GM12878 (cell line): ENCODE measurements at regions not wholly inside any gene's neighbourhood (a gene's known extent, or its start where the extent isn't known, plus 50 kb on each side); places are given as distances from the start of the nearest gene placed in this dataset.
"Not testable (repeated sequence)": the region's sequence is repeated elsewhere in the genome, so short reads cannot be mapped to it uniquely, and the experiment has no call there.

ENCODE experiments used
- ATAC-seq: fragments of 200-7000 bp; cut with Tn5 transposase; 3 replicates; pipeline ENCODE4 v1.9.1; 2020; ENCODE audit warnings: mild to moderate bottlenecking, moderate library complexity
- BruUV-seq: library from RNA; stranded (reverse); fragments of 400-500 nt; replicated peaks from 2 replicates; lab custom pipeline; 2021; lab: Mats Ljungman, UMichigan
- CTCF ChIA-PET: fragments of 300-600 bp; sonication (Branson Sonifier 250); formaldehyde crosslinking; extraction: SDS; loops from one replicate; lab custom pipeline; 2021; ENCODE audit warnings: inconsistent platforms; lab: Yijun Ruan, JAX
- POLR2A ChIA-PET: fragments of 350-600 bp; formaldehyde crosslinking; extraction: SDS; loops from one replicate; lab custom pipeline; 2021; ENCODE audit warnings: inconsistent platforms; lab: Charles Lee
- RAD21 ChIA-PET: fragments of 300-600 bp; sonication (Branson Sonifier 250); formaldehyde crosslinking; loops from one replicate; lab custom pipeline; 2023; ENCODE audit warnings: antibody characterized with exemption; ENCODE audit not compliant: unreplicated experiment; lab: Charles Lee
- SMC1A ChIA-PET: fragments of 300-600 bp; sonication (Branson Sonifier 250); formaldehyde crosslinking; loops from one replicate; lab custom pipeline; 2023; ENCODE audit not compliant: unreplicated experiment, uncharacterized antibody; lab: Charles Lee
- DNase-seq: peaks from one replicate; pipeline ENCODE4 v3.0.0-alpha.2; 2011; ENCODE audit warnings: low read depth, low spot score
- FAIRE-seq: peaks from 3 replicates; lab custom pipeline; 2011; peaks lifted over from hg19 to GRCh38; lab: Jason Lieb, UNC
- H2AFZ ChIP-seq: 2 replicates; pipeline ENCODE4 v1.6.0; 2011; ENCODE audit warnings: low read depth, low read length, control low read depth; ENCODE audit not compliant: control insufficient read depth
- H3K27ac ChIP-seq: 2 replicates; pipeline ENCODE4 v1.5.1; 2011; ENCODE audit warnings: control low read depth; ENCODE audit not compliant: control insufficient read depth, insufficient read depth
- H3K27me3 ChIP-seq, 2 experiments: replicated peaks in 1 of 2; 2 replicates each; pipeline versions ENCODE4 v1.6.0 to v1.6.1; 2011; ENCODE audit warnings: low read length in 1 of 2; ENCODE audit not compliant: control insufficient read depth in 2 of 2, insufficient read depth in 2 of 2
- H3K36me3 ChIP-seq, 2 experiments: 2 replicates each; pipeline ENCODE4 v1.5.1; 2011; ENCODE audit warnings: low read length in 1 of 2; ENCODE audit not compliant: control insufficient read depth in 2 of 2, insufficient read depth in 2 of 2
- H3K4me1 ChIP-seq: 2 replicates; pipeline ENCODE4 v1.6.1; 2011; ENCODE audit warnings: mild to moderate bottlenecking, low read length, moderate library complexity, mixed read lengths; ENCODE audit not compliant: control insufficient read depth, insufficient read depth
- H3K4me2 ChIP-seq: 2 replicates; pipeline ENCODE4 v1.6.0; 2011; ENCODE audit warnings: control low read depth; ENCODE audit not compliant: control insufficient read depth, insufficient read depth
- H3K4me3 ChIP-seq: fragments of 200-600 bp; sonication (generic); 2 replicates; pipeline ENCODE4 v1.5.1; 2016
- H3K79me2 ChIP-seq: 2 replicates; pipeline ENCODE4 v1.6.0; 2011; ENCODE audit warnings: low read length; ENCODE audit not compliant: control insufficient read depth, insufficient read depth
- H3K9ac ChIP-seq: 2 replicates; pipeline ENCODE4 v1.8.0; 2011; ENCODE audit warnings: low read length, control low read depth, mixed read lengths; ENCODE audit not compliant: control insufficient read depth, insufficient read depth
- H3K9me3 ChIP-seq: replicated peaks from 3 replicates; pipeline ENCODE4 v1.5.1; 2011; ENCODE audit warnings: mild to moderate bottlenecking, low read length; ENCODE audit not compliant: control insufficient read depth, insufficient read depth
- H4K20me1 ChIP-seq: 2 replicates; pipeline ENCODE4 v1.6.0; 2011; ENCODE audit not compliant: control insufficient read depth, insufficient read depth
- CREM ChIP-seq: IDR thresholded peaks from 2 replicates; pipeline ENCODE4 v1.6.1; 2014; ENCODE audit warnings: antibody characterized with exemption, low read depth
- JUND ChIP-seq: IDR thresholded peaks from 2 replicates; pipeline ENCODE4 v1.6.1; 2012; ENCODE audit warnings: low read depth, mild to moderate bottlenecking, low read length, improper control_type of control experiment, moderate library complexity
- LARP7 ChIP-seq: fragments of 450-650 bp; IDR thresholded peaks from 2 replicates; pipeline ENCODE4 v1.6.1; 2017; ENCODE audit warnings: mild to moderate bottlenecking
- MXI1 ChIP-seq: fragments of 150-350 bp; IDR thresholded peaks from 2 replicates; pipeline ENCODE4 v1.6.1; 2011; ENCODE audit warnings: low read depth, mild to moderate bottlenecking, inconsistent platforms, low read length, improper control_type of control experiment
- MYC ChIP-seq: IDR thresholded peaks from 2 replicates; pipeline ENCODE4 v1.6.1; 2011; ENCODE audit warnings: mild to moderate bottlenecking, low read length, moderate library complexity, inconsistent platforms; ENCODE audit not compliant: insufficient read depth, insufficient replicate concordance, insufficient read length, severe bottlenecking
- NRF1 ChIP-seq: conservative IDR thresholded peaks from 2 replicates; pipeline ENCODE4 v1.6.1; 2011; ENCODE audit warnings: mild to moderate bottlenecking, low read depth, low read length, improper control_type of control experiment
- SIN3A ChIP-seq: IDR thresholded peaks from 2 replicates; pipeline ENCODE4 v1.6.1; 2012; ENCODE audit warnings: low read depth, low read length, improper control_type of control experiment
- SMARCA5 ChIP-seq: fragments of 450-650 bp; IDR thresholded peaks from 2 replicates; pipeline ENCODE4 v1.6.1; 2017; ENCODE audit warnings: mild to moderate bottlenecking
- STAT3 ChIP-seq: IDR thresholded peaks from 2 replicates; pipeline ENCODE4 v1.6.1; 2011; ENCODE audit warnings: low read depth, low read length, improper control_type of control experiment
- SUPT20H ChIP-seq: IDR thresholded peaks from 2 replicates; pipeline ENCODE4 v1.6.1; 2011; ENCODE audit warnings: low read depth, mild to moderate bottlenecking, low read length, moderate library complexity, borderline replicate concordance; ENCODE audit not compliant: control insufficient read depth
- USF2 ChIP-seq: IDR thresholded peaks from 2 replicates; pipeline ENCODE4 v1.6.1; 2011; ENCODE audit warnings: low read depth, low read length, improper control_type of control experiment, borderline replicate concordance
- ZNF24 ChIP-seq: fragments of 450-650 bp; IDR thresholded peaks from 2 replicates; pipeline ENCODE4 v1.6.1; 2017; ENCODE audit warnings: antibody characterized with exemption, mild to moderate bottlenecking
- WGBS: methylation state at CpG from one replicate; pipeline ENCODE4 v1.1.6; 2016; ENCODE audit warnings: low lambda C conversion rate; ENCODE audit not compliant: insufficient replicate concordance, insufficient coverage; ENCODE audit errors: missing lambda C conversion rate; 5-methylcytosine and 5-hydroxymethylcytosine counted together
- in situ Hi-C: fragments of 300-500 bp; cut with MboI; formaldehyde crosslinking; loops from 9 replicates; pipeline ENCODE4 v1.14.3; 2018; ENCODE audit warnings: mixed read lengths
- intact Hi-C: fragments of 100-400 bp; cut with micrococcal nuclease; formaldehyde crosslinking; loops from one replicate; pipeline ENCODE4 v1.14.2; 2022; ENCODE audit not compliant: unreplicated experiment

DNA sequence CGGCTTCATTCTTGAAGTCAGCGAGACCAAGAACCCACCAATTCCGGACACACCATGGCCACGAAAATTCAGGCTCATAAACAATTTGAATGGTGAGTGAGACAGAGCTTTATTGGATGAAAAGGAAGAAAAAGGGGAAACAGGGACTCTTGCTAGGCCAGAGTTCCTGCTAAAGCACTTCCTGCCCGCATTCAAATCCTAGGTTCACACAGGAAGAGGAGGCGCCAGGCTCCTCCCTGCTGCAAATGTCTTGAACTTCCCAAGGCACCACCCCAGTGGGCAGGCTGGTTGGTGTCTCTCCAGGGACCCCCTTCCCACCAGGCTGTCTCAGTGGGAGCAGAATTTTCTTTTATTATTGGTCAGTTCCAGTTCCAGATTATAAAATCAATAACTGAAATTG is 121.2 kb downstream of the FSCB start:
- no TSS peak for BruUV-seq
- WGBS, result 39% methylated on average over 6 of the region's 6 CpGs
- ChIA-PET POLR2A (no interaction called here), SMC1A (no interaction called here), RAD21 (no interaction called here), CTCF (no interaction called here)
- H3K4me2 ChIP-seq, result no peak overlapping the region
- no peaks in the 10 kb centered on the region for H3K27me3 ChIP-seq
- in situ Hi-C loops, result no loop called here
- no peak overlapping the region for H3K27ac ChIP-seq
- TF ChIP-seq STAT3, result no peak
- no peak for TF ChIP-seq MXI1
- TF ChIP-seq SMARCA5, result no peak
- no peak for TF ChIP-seq LARP7
- TF ChIP-seq ZNF24, result no peak
- no peak for TF ChIP-seq JUND
- TF ChIP-seq NRF1, result no peak
- no peak for TF ChIP-seq SIN3A
- TF ChIP-seq USF2, result no peak
- TF ChIP-seq MYC, result no peak
- no peak for TF ChIP-seq SUPT20H
- no peak for TF ChIP-seq CREM
- H4K20me1 ChIP-seq, result no peaks in the 10 kb centered on the region
- FAIRE-seq (no peak), DNase-seq (no peak), ATAC-seq (no peak)
- no peaks in the 10 kb centered on the region for H3K4me1 ChIP-seq
- intact Hi-C loops, result no loop called here
- no peaks in the 10 kb centered on the region for H3K36me3 ChIP-seq
- H3K4me3 ChIP-seq, result no peak overlapping the region
- no peaks in the 10 kb centered on the region for H3K79me2 ChIP-seq
- no peaks in the 10 kb centered on the region for H3K9me3 ChIP-seq
- H3K9ac ChIP-seq, result no peak overlapping the region
- no peak overlapping the region for H2AFZ ChIP-seq

DNA sequence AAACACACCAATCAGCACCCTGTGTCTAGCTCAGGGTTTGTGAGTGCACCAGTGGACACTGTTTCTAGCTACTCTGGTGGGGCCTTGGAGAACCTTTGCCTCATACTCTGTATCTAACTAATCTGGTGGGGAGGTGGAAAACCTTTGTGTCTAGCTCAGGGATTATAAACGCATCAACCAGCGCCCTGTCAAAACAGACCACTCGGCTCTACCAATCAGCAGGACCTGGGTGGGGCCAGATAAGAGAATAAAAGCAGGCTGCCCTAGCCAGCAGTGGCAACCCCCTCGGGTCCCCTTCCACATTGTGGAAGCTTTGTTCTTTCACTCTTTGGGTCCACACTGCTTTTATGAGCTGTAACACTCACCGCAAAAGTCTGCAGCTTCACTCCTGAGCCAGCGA is 121.8 kb downstream of the FSCB start:
- RAD21 ChIA-PET, H2AFZ ChIP-seq, H4K20me1 ChIP-seq, DNase-seq, POLR2A ChIA-PET, H3K27me3 ChIP-seq, H3K9me3 ChIP-seq, FAIRE-seq, intact Hi-C loops, ATAC-seq, H3K9ac ChIP-seq, H3K4me2 ChIP-seq, H3K79me2 ChIP-seq, H3K27ac ChIP-seq, in situ Hi-C loops, H3K36me3 ChIP-seq, BruUV-seq, H3K4me3 ChIP-seq, CTCF ChIA-PET, SMC1A ChIA-PET, H3K4me1 ChIP-seq: not testable (repeated sequence)
- WGBS, result 72% methylated on average over 6 of the region's 6 CpGs

- H3K9me3 ChIP-seq, result not testable (repeated sequence)
These were observed 122.3 kb downstream of the FSCB start for GRCh38 chr14:44384601-44385293.

More at GRCh38 chr14:44384601-44385293, 122.3 kb downstream of the FSCB start:
- H3K36me3 ChIP-seq, BruUV-seq, H4K20me1 ChIP-seq, ATAC-seq, SMC1A ChIA-PET, H3K4me3 ChIP-seq, CTCF ChIA-PET, H3K79me2 ChIP-seq, POLR2A ChIA-PET, FAIRE-seq, H2AFZ ChIP-seq, H3K4me2 ChIP-seq, DNase-seq, H3K27ac ChIP-seq, RAD21 ChIA-PET, H3K27me3 ChIP-seq, intact Hi-C loops, H3K9ac ChIP-seq, H3K4me1 ChIP-seq, in situ Hi-C loops: not testable (repeated sequence)
- WGBS, result 72% methylated on average over 25 of the region's 38 CpGs
